ENCODE measurements at regions not wholly inside any gene's neighbourhood (a gene's known extent, or its start where the extent isn't known, plus 50 kb on each side); places are given as distances from the start of the nearest gene placed in this dataset.

- no peak for TF ChIP-seq GABPA (IDR thresholded peaks at IDR 0.05; ENCODE audit: borderline replicate concordance, insufficient read depth, low read length)
- no peak for TF ChIP-seq ATF2 (IDR thresholded peaks at IDR 0.05; ENCODE audit: low read length)
- no peak for TF ChIP-seq RAD21 (IDR thresholded peaks at IDR 0.05 in 1 of 2, conservative IDR thresholded peaks at IDR 0.05 in 1 of 2; ENCODE audit: low read depth in 2 of 2, low read length in 2 of 2)
- TF ChIP-seq MAFK (IDR thresholded peaks at IDR 0.05; ENCODE audit: low read depth, low read length), result no peak
- no peak for TF ChIP-seq TCF12 (IDR thresholded peaks at IDR 0.05; ENCODE audit: low read depth, low read length)
- no peak for TF ChIP-seq BCL11A (IDR thresholded peaks at IDR 0.05; ENCODE audit: low read depth in 2 of 2, low read length in 2 of 2)
- TF ChIP-seq EP300 (IDR thresholded peaks at IDR 0.05; ENCODE audit: borderline replicate concordance in 1 of 2, low read depth in 2 of 2, low read length in 2 of 2), result no peak
Observed at GRCh38 chr2:190785334-190785733, 95.3 kb upstream of the GLS start (continued).
